ENCODE measurements at regions not wholly inside any gene's neighbourhood (a gene's known extent, or its start where the extent isn't known, plus 50 kb on each side); places are given as distances from the start of the nearest gene placed in this dataset.

GRCh38 chr5:4082966-4083564 lies 487.4 kb downstream of the IRX1 start:
- intact Hi-C loops (cut with DNase I) = no loop called here
- H3K9me3 ChIP-seq (ENCODE audit: control insufficient read depth, low read length) = no peaks in the 10 kb centered on the region
- 80 to 88% methylated on average over 6 of the region's 6 CpGs for WGBS, 2 donors
- DNase-seq (no peak), ATAC-seq (ENCODE audit: low FRiP score) (no peak)
- no peak overlapping the region for H3K27ac ChIP-seq (ENCODE audit: low read depth in 1 of 2, low read length in 2 of 2)
- no peaks in the 10 kb centered on the region for H3K27me3 ChIP-seq (ENCODE audit: control insufficient read depth in 1 of 2, insufficient read depth in 2 of 2, low read length in 1 of 2)
- no peak overlapping the region for H3K4me3 ChIP-seq (ENCODE audit: low read length in 2 of 2)
- H3K4me1 ChIP-seq (ENCODE audit: control insufficient read depth in 1 of 2, insufficient read depth in 2 of 2, low read length in 2 of 2) = no peaks in the 10 kb centered on the region
- no peaks in the 10 kb centered on the region for H3K36me3 ChIP-seq (ENCODE audit: control insufficient read depth in 1 of 2, insufficient read depth in 2 of 2, low read length in 1 of 2)

- Histone ChIP-seq H3K36me3 (ENCODE audit: control insufficient read depth in 1 of 2, insufficient read depth in 2 of 2, low read length in 1 of 2) (no peaks in the 10 kb centered on the region), H3K9me3 (ENCODE audit: control insufficient read depth, low read length) (no peaks in the 10 kb centered on the region), H3K4me3 (ENCODE audit: low read length in 2 of 2) (no peak overlapping the region), H3K27me3 (ENCODE audit: control insufficient read depth in 1 of 2, insufficient read depth in 2 of 2, low read length in 1 of 2) (no peaks in the 10 kb centered on the region), H3K4me1 (ENCODE audit: control insufficient read depth in 1 of 2, insufficient read depth in 2 of 2, low read length in 2 of 2) (no peaks in the 10 kb centered on the region), H3K27ac (ENCODE audit: low read depth in 1 of 2, low read length in 2 of 2) (no peak overlapping the region)
- no peak for ATAC-seq (ENCODE audit: low FRiP score)
- intact Hi-C loops (cut with DNase I) = no loop called here
- 92 to 93% methylated on average over 13 of the region's 13 CpGs for WGBS, 2 donors
- no peak for DNase-seq
Observed at GRCh38 chr5:4083591-4084337, 488.1 kb downstream of the IRX1 start.

- H3K9me3 ChIP-seq (ENCODE audit: control insufficient read depth, low read length) = no peaks in the 10 kb centered on the region
- H3K27ac ChIP-seq (ENCODE audit: low read depth in 1 of 2, low read length in 2 of 2) = no peak overlapping the region
- ATAC-seq (ENCODE audit: low FRiP score) = no peak
- no peaks in the 10 kb centered on the region for H3K4me1 ChIP-seq (ENCODE audit: control insufficient read depth in 1 of 2, insufficient read depth in 2 of 2, low read length in 2 of 2)
- DNase-seq = no peak
- H3K36me3 ChIP-seq (ENCODE audit: control insufficient read depth in 1 of 2, insufficient read depth in 2 of 2, low read length in 1 of 2) = no peaks in the 10 kb centered on the region
- no peaks in the 10 kb centered on the region for H3K27me3 ChIP-seq (ENCODE audit: control insufficient read depth in 1 of 2, insufficient read depth in 2 of 2, low read length in 1 of 2)
- intact Hi-C loops (cut with DNase I) = no loop called here
- 93 to 96% methylated on average over 4 of the region's 4 CpGs for WGBS, 2 donors
- no peak overlapping the region for H3K4me3 ChIP-seq (ENCODE audit: low read length in 2 of 2)
Observed at GRCh38 chr5:4086081-4086480, 490.4 kb downstream of the IRX1 start.

GRCh38 chr5:4087110-4087509 lies 491.5 kb downstream of the IRX1 start:
- ATAC-seq (ENCODE audit: low FRiP score) = no peak
- WGBS, 2 donors = 76 to 81% methylated on average over 8 of the region's 8 CpGs
- H3K27ac ChIP-seq (ENCODE audit: low read depth in 1 of 2, low read length in 2 of 2) = no peak overlapping the region
- H3K36me3 ChIP-seq (ENCODE audit: control insufficient read depth in 1 of 2, insufficient read depth in 2 of 2, low read length in 1 of 2) = no peaks in the 10 kb centered on the region
- no peak for DNase-seq
- no peaks in the 10 kb centered on the region for H3K4me1 ChIP-seq (ENCODE audit: control insufficient read depth in 1 of 2, insufficient read depth in 2 of 2, low read length in 2 of 2)
- no peaks in the 10 kb centered on the region for H3K27me3 ChIP-seq (ENCODE audit: control insufficient read depth in 1 of 2, insufficient read depth in 2 of 2, low read length in 1 of 2)
- intact Hi-C loops (cut with DNase I) = no loop called here
- no peaks in the 10 kb centered on the region for H3K9me3 ChIP-seq (ENCODE audit: control insufficient read depth, low read length)
- H3K4me3 ChIP-seq (ENCODE audit: low read length in 2 of 2) = no peak overlapping the region

- no peaks in the 10 kb centered on the region for H3K27me3 ChIP-seq (ENCODE audit: control insufficient read depth in 1 of 2, insufficient read depth in 2 of 2, low read length in 1 of 2)
- ATAC-seq (ENCODE audit: low FRiP score) (no peak), DNase-seq (no peak)
- no peak overlapping the region for H3K4me3 ChIP-seq (ENCODE audit: low read length in 2 of 2)
- no peaks in the 10 kb centered on the region for H3K4me1 ChIP-seq (ENCODE audit: control insufficient read depth in 1 of 2, insufficient read depth in 2 of 2, low read length in 2 of 2)
- H3K9me3 ChIP-seq (ENCODE audit: control insufficient read depth, low read length) = no peaks in the 10 kb centered on the region
- no peaks in the 10 kb centered on the region for H3K36me3 ChIP-seq (ENCODE audit: control insufficient read depth in 1 of 2, insufficient read depth in 2 of 2, low read length in 1 of 2)
- H3K27ac ChIP-seq (ENCODE audit: low read depth in 1 of 2, low read length in 2 of 2) = no peak overlapping the region
- 96 to 99% methylated on average over 1 of the region's 1 CpG for WGBS, 2 donors
- intact Hi-C loops (cut with DNase I) = no loop called here
Observed at GRCh38 chr5:4089087-4089486, 493.5 kb downstream of the IRX1 start.

- DNase-seq (no peak), ATAC-seq (ENCODE audit: low FRiP score) (no peak)
- Histone ChIP-seq H3K4me1 (ENCODE audit: control insufficient read depth in 1 of 2, insufficient read depth in 2 of 2, low read length in 2 of 2) (no peaks in the 10 kb centered on the region), H3K9me3 (ENCODE audit: control insufficient read depth, low read length) (no peaks in the 10 kb centered on the region), H3K27ac (ENCODE audit: low read depth in 1 of 2, low read length in 2 of 2) (no peak overlapping the region), H3K4me3 (ENCODE audit: low read length in 2 of 2) (no peak overlapping the region), H3K27me3 (ENCODE audit: control insufficient read depth in 1 of 2, insufficient read depth in 2 of 2, low read length in 1 of 2) (no peaks in the 10 kb centered on the region), H3K36me3 (ENCODE audit: control insufficient read depth in 1 of 2, insufficient read depth in 2 of 2, low read length in 1 of 2) (no peaks in the 10 kb centered on the region)
- intact Hi-C loops (cut with DNase I) = no loop called here
- WGBS, 2 donors = 77% methylated on average over 15 of the region's 15 CpGs
Observed at GRCh38 chr5:4093236-4093635, 497.6 kb downstream of the IRX1 start.

GRCh38 chr5:4093970-4094369 lies 498.3 kb downstream of the IRX1 start:
- 86 to 88% methylated on average over 4 of the region's 4 CpGs for WGBS, 2 donors
- no peaks in the 10 kb centered on the region for H3K9me3 ChIP-seq (ENCODE audit: control insufficient read depth, low read length)
- no peak overlapping the region for H3K27ac ChIP-seq (ENCODE audit: low read depth in 1 of 2, low read length in 2 of 2)
- H3K4me1 ChIP-seq (ENCODE audit: control insufficient read depth in 1 of 2, insufficient read depth in 2 of 2, low read length in 2 of 2) = no peaks in the 10 kb centered on the region
- DNase-seq (no peak), ATAC-seq (ENCODE audit: low FRiP score) (no peak)
- no peaks in the 10 kb centered on the region for H3K36me3 ChIP-seq (ENCODE audit: control insufficient read depth in 1 of 2, insufficient read depth in 2 of 2, low read length in 1 of 2)
- intact Hi-C loops (cut with DNase I) = no loop called here
- H3K4me3 ChIP-seq (ENCODE audit: low read length in 2 of 2) = no peak overlapping the region
- no peaks in the 10 kb centered on the region for H3K27me3 ChIP-seq (ENCODE audit: control insufficient read depth in 1 of 2, insufficient read depth in 2 of 2, low read length in 1 of 2)

GRCh38 chr5:4095918-4096630 lies 500.4 kb downstream of the IRX1 start:
- DNase-seq (no peak), ATAC-seq (ENCODE audit: low FRiP score) (no peak)
- Histone ChIP-seq H3K4me1 (ENCODE audit: control insufficient read depth in 1 of 2, insufficient read depth in 2 of 2, low read length in 2 of 2) (no peaks in the 10 kb centered on the region), H3K9me3 (ENCODE audit: control insufficient read depth, low read length) (no peaks in the 10 kb centered on the region), H3K4me3 (ENCODE audit: low read length in 2 of 2) (no peak overlapping the region), H3K36me3 (ENCODE audit: control insufficient read depth in 1 of 2, insufficient read depth in 2 of 2, low read length in 1 of 2) (no peaks in the 10 kb centered on the region), H3K27me3 (ENCODE audit: control insufficient read depth in 1 of 2, insufficient read depth in 2 of 2, low read length in 1 of 2) (no peaks in the 10 kb centered on the region), H3K27ac (ENCODE audit: low read depth in 1 of 2, low read length in 2 of 2) (no peak overlapping the region)
- 83 to 85% methylated on average over 14 of the region's 14 CpGs for WGBS, 2 donors
- intact Hi-C loops (cut with DNase I) = no loop called here

- DNase-seq (no peak), ATAC-seq (ENCODE audit: low FRiP score) (no peak)
- no peaks in the 10 kb centered on the region for H3K9me3 ChIP-seq (ENCODE audit: control insufficient read depth, low read length)
- intact Hi-C loops (cut with DNase I) = no loop called here
- H3K36me3 ChIP-seq (ENCODE audit: control insufficient read depth in 1 of 2, insufficient read depth in 2 of 2, low read length in 1 of 2) = no peaks in the 10 kb centered on the region
- no peak overlapping the region for H3K27ac ChIP-seq (ENCODE audit: low read depth in 1 of 2, low read length in 2 of 2)
- no peak overlapping the region for H3K4me3 ChIP-seq (ENCODE audit: low read length in 2 of 2)
- WGBS, 2 donors = 72 to 75% methylated on average over 6 of the region's 6 CpGs
- H3K4me1 ChIP-seq (ENCODE audit: control insufficient read depth in 1 of 2, insufficient read depth in 2 of 2, low read length in 2 of 2) = no peaks in the 10 kb centered on the region
- H3K27me3 ChIP-seq (ENCODE audit: control insufficient read depth in 1 of 2, insufficient read depth in 2 of 2, low read length in 1 of 2) = no peaks in the 10 kb centered on the region
Observed at GRCh38 chr5:4097199-4097598, 501.6 kb downstream of the IRX1 start.
